ENCODE measurements at regions not wholly inside any gene's neighbourhood (a gene's known extent, or its start where the extent isn't known, plus 50 kb on each side); places are given as distances from the start of the nearest gene placed in this dataset.

- no peak for TF ChIP-seq CTCF (IDR thresholded peaks at IDR 0.05; ENCODE audit: insufficient read depth, low read length)
- H3K4me3 ChIP-seq (ENCODE audit: low read depth, low read length) = no peak overlapping the region
- no peak for DNase-seq (ENCODE audit: low read depth)
Measured at GRCh38 chr4:179486570-179487335, 2044.5 kb upstream of the AGA start.

GRCh38 chr4:179492260-179493080 lies 2050.2 kb upstream of the AGA start:
- H3K4me3 ChIP-seq (ENCODE audit: low read depth, low read length) = no peak overlapping the region
- no peak for DNase-seq (ENCODE audit: low read depth)
- no peak for TF ChIP-seq CTCF (IDR thresholded peaks at IDR 0.05; ENCODE audit: insufficient read depth, low read length)

- TF ChIP-seq CTCF (IDR thresholded peaks at IDR 0.05; ENCODE audit: insufficient read depth, low read length) = no peak
- DNase-seq (ENCODE audit: low read depth) = no peak
- H3K4me3 ChIP-seq (ENCODE audit: low read depth, low read length) = no peak overlapping the region
Measured at GRCh38 chr4:179503976-179504375, 2061.7 kb upstream of the AGA start.

- no peak overlapping the region for H3K4me3 ChIP-seq (ENCODE audit: low read depth, low read length)
- TF ChIP-seq CTCF (IDR thresholded peaks at IDR 0.05; ENCODE audit: insufficient read depth, low read length) = no peak
- no peak for DNase-seq (ENCODE audit: low read depth)
Measured at GRCh38 chr4:179509489-179509888, 2067.3 kb upstream of the AGA start.

GRCh38 chr4:179521952-179522351 lies 2079.7 kb upstream of the AGA start:
- no peak for DNase-seq (ENCODE audit: low read depth)
- H3K4me3 ChIP-seq (ENCODE audit: low read depth, low read length) = no peak overlapping the region
- no peak for TF ChIP-seq CTCF (IDR thresholded peaks at IDR 0.05; ENCODE audit: insufficient read depth, low read length)

GRCh38 chr4:179530958-179531357 lies 2088.7 kb upstream of the AGA start:
- TF ChIP-seq CTCF (IDR thresholded peaks at IDR 0.05; ENCODE audit: insufficient read depth, low read length) = no peak
- H3K4me3 ChIP-seq (ENCODE audit: low read depth, low read length) = no peak overlapping the region
- DNase-seq (ENCODE audit: low read depth) = no peak
